Testis (tissue), 2 donors: ENCODE measurements at regions not wholly inside any gene's neighbourhood (a gene's known extent, or its start where the extent isn't known, plus 50 kb on each side); places are given as distances from the start of the nearest gene placed in this dataset.

Experiments
- CTCF ChIP-seq, 3 experiments: fragments of 450-650 bp in 2 of 3; fragments of 200-600 bp in 1 of 3; sonication (generic) in 1 of 3; IDR thresholded peaks; one replicate each; pipeline ENCODE4 v1.5.1; 2016 to 2019; ENCODE audit warnings: antibody characterized with exemption in 3 of 3, mild to moderate bottlenecking in 2 of 3, moderate library complexity in 1 of 3
- POLR2A ChIP-seq: fragments of 450-650 bp; IDR thresholded peaks from one replicate; pipeline ENCODE4 v1.6.1; 2017; ENCODE audit warnings: antibody characterized with exemption, mild to moderate bottlenecking, moderate library complexity

GRCh38 chr12:60034147-60034546 lies 438.3 kb downstream of the SLC16A7 start:
- TF ChIP-seq CTCF (IDR thresholded peaks at IDR 0.05) (no peak), POLR2A (no peak)
